Kidney (tissue), 13 donors: ENCODE measurements at regions not wholly inside any gene's neighbourhood (a gene's known extent, or its start where the extent isn't known, plus 50 kb on each side); places are given as distances from the start of the nearest gene placed in this dataset.

Source experiments
- DNase-seq, 5 donors: peaks; one replicate each; pipeline ENCODE4 v3.0.0-alpha.2; 2013 to 2020
- FAIRE-seq: peaks from 2 replicates; lab custom pipeline; 2012; peaks lifted over from hg19 to GRCh38; lab: Jason Lieb, UNC
- H3K27ac ChIP-seq, 2 donors: one replicate each; pipeline ENCODE4 v1.7.0; 2013; ENCODE audit warnings: low read depth in 2 of 2, low read length in 2 of 2, inconsistent platforms in 1 of 2
- H3K27me3 ChIP-seq: one replicate; pipeline ENCODE4 v1.7.1; 2013; ENCODE audit warnings: low read length, inconsistent platforms; ENCODE audit not compliant: control insufficient read depth, insufficient read depth
- H3K36me3 ChIP-seq, 3 donors: one replicate each; pipeline versions ENCODE4 v1.7.0 to v1.7.1; 2013; ENCODE audit warnings: low read length in 3 of 3, control low read depth in 1 of 3, inconsistent platforms in 1 of 3; ENCODE audit not compliant: insufficient read depth in 3 of 3, control insufficient read depth in 2 of 3
- H3K4me1 ChIP-seq, 3 donors: one replicate each; pipeline versions ENCODE4 v1.7.0 to v1.7.1; 2013; ENCODE audit warnings: low read length in 3 of 3, inconsistent platforms in 1 of 3, low read depth in 1 of 3; ENCODE audit not compliant: control insufficient read depth in 2 of 3, insufficient read depth in 2 of 3
- H3K4me3 ChIP-seq, 3 donors: one replicate each; pipeline versions ENCODE4 v1.7.0 to v1.8.1; 2013; ENCODE audit warnings: low read length in 3 of 3, control low read depth in 1 of 3, inconsistent platforms in 1 of 3
- H3K9ac ChIP-seq, 3 donors: one replicate each; pipeline versions ENCODE4 v1.7.0 to v1.7.1; 2013; ENCODE audit warnings: low read length in 3 of 3, control low read depth in 1 of 3, inconsistent platforms in 1 of 3
- H3K9me3 ChIP-seq, 3 donors: one replicate each; pipeline versions ENCODE4 v1.7.0 to v1.7.1; 2013; ENCODE audit warnings: low read length in 3 of 3, control low read depth in 1 of 3, inconsistent platforms in 1 of 3; ENCODE audit not compliant: control insufficient read depth in 2 of 3, insufficient read depth in 1 of 3
- CTCF ChIP-seq: IDR thresholded peaks from 3 replicates; pipeline ENCODE4 v1.5.1; 2012; ENCODE audit warnings: mild to moderate bottlenecking, moderate library complexity, borderline replicate concordance; ENCODE audit not compliant: insufficient read depth; ENCODE audit errors: extremely low read depth
- intact Hi-C: fragments of 100-400 bp; cut with DNase I; formaldehyde crosslinking; loops from one replicate; pipeline ENCODE4 v1.11.1; 2022
- donor health status: control.
- donor health status: control.
- donor health status: control.
- donor health status: control.
- donor health status: control.
- donor health status: DM: yes; HTN: yes; CAD: no.
- donor health status: Normal renal cell carcinoma (clear cell type).

- no peak for DNase-seq
- no peak overlapping the region for H3K27ac ChIP-seq
- intact Hi-C loops: no loop called here
- no peaks in the 10 kb centered on the region for H3K27me3 ChIP-seq
- no peaks in the 10 kb centered on the region for H3K9me3 ChIP-seq
- H3K4me1 ChIP-seq: no peaks in the 10 kb centered on the region
- H3K4me3 ChIP-seq: no peak overlapping the region
- no peak for FAIRE-seq
- no peak overlapping the region for H3K9ac ChIP-seq
- H3K36me3 ChIP-seq: no peaks in the 10 kb centered on the region
- TF ChIP-seq CTCF: no peak
Observed at GRCh38 chr5:87733897-87734296, 321.2 kb upstream of the CCNH start.

- no peak for DNase-seq
Observed at GRCh38 chr5:87732875-87733768, 320.4 kb upstream of the CCNH start.

GRCh38 chr5:87729781-87730180 is 317.1 kb upstream of the CCNH start:
- H3K27me3 ChIP-seq: no peaks in the 10 kb centered on the region
- intact Hi-C loops: no loop called here
- H3K36me3 ChIP-seq: no peaks in the 10 kb centered on the region
- no peak overlapping the region for H3K9ac ChIP-seq
- no peaks in the 10 kb centered on the region for H3K4me1 ChIP-seq
- FAIRE-seq (no peak), DNase-seq (no peak)
- H3K27ac ChIP-seq: no peak overlapping the region
- no peak overlapping the region for H3K4me3 ChIP-seq
- TF ChIP-seq CTCF: no peak
- no peaks in the 10 kb centered on the region for H3K9me3 ChIP-seq

More at GRCh38 chr5:87732875-87733768, 320.4 kb upstream of the CCNH start:
- intact Hi-C loops: no loop called here
- Histone ChIP-seq H3K27ac (no peak overlapping the region), H3K4me3 (no peak overlapping the region), H3K36me3 (no peaks in the 10 kb centered on the region), H3K9ac (no peak overlapping the region), H3K4me1 (no peaks in the 10 kb centered on the region), H3K27me3 (no peaks in the 10 kb centered on the region), H3K9me3 (no peaks in the 10 kb centered on the region)
- no peak for TF ChIP-seq CTCF
- no peak for FAIRE-seq
